GM13976 (cell line): ENCODE measurements at regions not wholly inside any gene's neighbourhood (a gene's known extent, or its start where the extent isn't known, plus 50 kb on each side); places are given as distances from the start of the nearest gene placed in this dataset.

Source experiments
- DNase-seq: peaks from one replicate; pipeline ENCODE4 v3.0.0; 2012; ENCODE audit warnings: low spot score
- in situ Hi-C: fragments of 300-500 bp; cut with MboI; formaldehyde crosslinking; loops from one replicate; pipeline ENCODE4 v1.12.0; 2022; ENCODE audit warnings: low sequenced_read_pairs, mixed read lengths, inconsistent platforms; ENCODE audit not compliant: unreplicated experiment
- TF ChIP-seq, protein P1 (sequence below): IDR thresholded peaks from 2 replicates; pipeline ENCODE4 v1.5.1; 2012; ENCODE audit warnings: borderline replicate concordance, mild to moderate bottlenecking; ENCODE audit not compliant: insufficient read depth; ENCODE audit errors: extremely low read depth, missing control alignments, control extremely low read depth

DNA sequence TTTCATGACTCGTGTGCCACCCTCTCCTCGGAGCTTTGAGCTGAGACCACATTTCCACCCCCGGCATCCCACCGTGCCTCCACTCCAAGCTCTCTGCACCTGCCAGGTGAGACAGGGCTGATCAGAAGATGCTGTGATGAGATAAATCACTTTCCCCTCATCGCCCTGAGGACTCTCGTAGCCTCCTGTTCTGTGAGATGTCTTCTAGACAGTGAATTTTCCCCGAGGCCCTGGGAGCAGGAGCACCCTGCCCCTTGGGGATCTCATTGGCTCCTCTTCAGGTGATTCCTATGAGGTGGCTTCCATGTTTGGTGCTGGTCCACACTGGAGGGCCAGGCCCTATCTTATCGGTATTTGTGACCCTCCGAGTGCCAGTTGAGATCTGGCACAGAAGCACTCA, 154.0 kb upstream of the TSHZ3 start:
- no peak for DNase-seq
- TF ChIP-seq, protein P1, sequence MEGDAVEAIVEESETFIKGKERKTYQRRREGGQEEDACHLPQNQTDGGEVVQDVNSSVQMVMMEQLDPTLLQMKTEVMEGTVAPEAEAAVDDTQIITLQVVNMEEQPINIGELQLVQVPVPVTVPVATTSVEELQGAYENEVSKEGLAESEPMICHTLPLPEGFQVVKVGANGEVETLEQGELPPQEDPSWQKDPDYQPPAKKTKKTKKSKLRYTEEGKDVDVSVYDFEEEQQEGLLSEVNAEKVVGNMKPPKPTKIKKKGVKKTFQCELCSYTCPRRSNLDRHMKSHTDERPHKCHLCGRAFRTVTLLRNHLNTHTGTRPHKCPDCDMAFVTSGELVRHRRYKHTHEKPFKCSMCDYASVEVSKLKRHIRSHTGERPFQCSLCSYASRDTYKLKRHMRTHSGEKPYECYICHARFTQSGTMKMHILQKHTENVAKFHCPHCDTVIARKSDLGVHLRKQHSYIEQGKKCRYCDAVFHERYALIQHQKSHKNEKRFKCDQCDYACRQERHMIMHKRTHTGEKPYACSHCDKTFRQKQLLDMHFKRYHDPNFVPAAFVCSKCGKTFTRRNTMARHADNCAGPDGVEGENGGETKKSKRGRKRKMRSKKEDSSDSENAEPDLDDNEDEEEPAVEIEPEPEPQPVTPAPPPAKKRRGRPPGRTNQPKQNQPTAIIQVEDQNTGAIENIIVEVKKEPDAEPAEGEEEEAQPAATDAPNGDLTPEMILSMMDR: no peak
- in situ Hi-C loops: no loop called here

DNA sequence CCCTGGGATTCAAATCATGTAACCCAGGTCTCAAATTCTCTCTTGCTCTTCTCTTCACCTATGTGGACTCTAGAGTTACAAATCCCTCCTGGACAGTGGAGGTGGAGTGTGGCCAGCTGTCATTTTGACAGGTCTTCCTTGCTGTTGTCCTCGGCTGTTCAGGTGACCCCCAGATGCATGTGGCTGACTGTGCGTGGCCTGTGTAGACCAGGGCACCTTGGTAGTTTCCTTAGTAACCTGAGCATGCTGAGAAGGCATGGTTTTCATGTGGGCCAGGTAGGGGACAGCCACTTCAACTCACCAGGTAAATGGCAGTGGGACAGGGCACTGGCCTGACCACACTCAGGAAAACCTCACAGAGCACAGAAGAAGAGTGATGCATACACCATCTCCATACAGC, 155.0 kb upstream of the TSHZ3 start:
- in situ Hi-C loops: no loop called here
- TF ChIP-seq, protein P1: no peak
- DNase-seq: no peak

DNA sequence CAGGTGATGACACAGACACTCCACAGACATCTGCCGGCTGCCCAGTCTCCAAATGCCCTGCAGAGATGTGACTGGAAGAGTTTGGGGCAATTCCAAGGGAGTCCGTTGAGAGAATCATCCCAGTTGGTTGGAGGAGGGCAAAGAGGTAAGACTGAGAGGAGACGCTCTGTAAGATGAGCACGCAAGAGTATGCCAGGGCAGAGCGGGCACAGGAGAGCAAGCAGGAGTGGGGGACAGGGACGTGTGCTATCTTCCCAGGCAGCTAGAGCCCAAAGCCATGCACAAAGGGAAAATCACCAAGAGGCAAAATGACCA, 156.3 kb upstream of the TSHZ3 start:
- TF ChIP-seq, protein P1: no peak
- in situ Hi-C loops: no loop called here

DNA sequence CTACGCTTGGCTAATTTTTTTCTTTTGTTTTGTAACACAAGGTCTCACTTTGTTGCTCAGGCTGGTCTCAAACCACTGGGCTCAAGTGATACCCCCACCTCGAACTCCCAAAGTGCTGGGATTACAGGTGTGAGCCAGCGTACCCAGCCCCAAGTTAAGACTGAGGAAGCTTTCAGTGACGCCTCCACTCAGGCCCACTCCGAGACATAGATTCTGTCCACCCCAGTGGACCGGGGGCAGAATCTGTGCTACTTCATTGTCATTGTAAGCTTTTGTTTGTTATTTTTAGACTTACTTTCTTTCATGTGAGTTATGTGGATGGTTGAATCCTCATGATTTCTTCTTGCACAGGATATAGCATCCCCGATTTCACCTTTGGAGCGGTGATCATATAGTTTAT, 156.9 kb upstream of the TSHZ3 start:
- TF ChIP-seq, protein P1: no peak
- DNase-seq: no peak
- in situ Hi-C loops: no loop called here

More for the DNA sequence above, 156.3 kb upstream of the TSHZ3 start:
- DNase-seq: no peak

DNA sequence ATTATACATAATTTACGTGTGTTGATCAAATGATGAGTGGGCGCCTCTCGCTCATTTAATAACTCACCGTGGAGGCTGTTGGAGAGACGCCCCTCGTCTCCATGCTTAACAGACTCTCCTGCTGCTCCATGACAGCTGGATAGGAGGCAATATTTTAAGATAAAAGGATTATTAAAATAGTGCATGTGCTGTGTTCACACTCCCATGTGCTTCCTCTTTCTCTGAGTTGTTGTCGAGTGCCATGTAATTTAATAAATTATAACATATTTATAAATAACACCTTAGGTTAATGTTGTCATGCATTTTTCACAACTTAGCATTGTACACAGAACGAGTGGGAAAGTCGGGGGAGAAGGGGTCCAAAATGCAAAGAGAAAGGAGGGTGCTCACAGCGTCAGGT, 161.4 kb upstream of the TSHZ3 start:
- in situ Hi-C loops: no loop called here
- DNase-seq: no peak
- TF ChIP-seq, protein P1: no peak

DNA sequence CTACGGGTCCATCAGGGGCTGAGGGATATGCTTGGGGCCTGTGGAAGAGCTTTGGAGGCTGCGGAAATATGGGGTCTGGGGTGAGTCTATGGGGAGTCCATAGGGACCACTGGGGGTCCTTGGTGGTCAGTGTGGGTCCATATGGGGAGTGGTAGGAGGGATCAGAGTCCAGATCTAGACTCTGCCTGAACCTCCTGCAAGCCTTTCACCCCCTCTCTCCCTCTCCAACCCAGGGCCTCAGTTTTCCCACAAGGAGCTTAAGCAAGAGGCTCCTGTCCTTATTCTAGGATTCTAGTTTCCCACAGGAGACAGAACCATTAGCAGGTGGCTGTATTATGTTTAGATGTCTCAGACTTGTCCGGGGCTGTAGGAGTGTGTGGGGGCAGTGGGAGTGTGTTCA, 161.9 kb upstream of the TSHZ3 start:
- TF ChIP-seq, protein P1: no peak

DNA sequence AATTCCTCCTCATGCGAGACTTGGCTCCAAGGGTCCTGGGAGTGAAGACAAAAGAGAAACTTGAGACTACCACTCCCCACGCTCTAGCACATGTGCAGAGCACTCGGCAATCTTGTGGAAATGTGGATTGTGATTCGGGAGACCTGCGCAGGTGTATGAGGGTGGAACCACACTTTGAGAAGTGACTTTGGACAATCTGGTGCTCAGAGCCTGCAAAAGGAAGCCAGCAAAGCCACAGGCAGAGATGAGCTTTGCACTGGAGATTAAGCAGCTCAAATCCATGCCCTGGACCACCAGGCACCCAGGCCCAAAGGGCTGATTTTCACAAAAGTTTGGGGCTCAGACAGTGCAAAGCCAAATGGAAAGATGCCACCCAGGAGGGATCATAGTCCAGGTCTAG, 162.5 kb upstream of the TSHZ3 start:
- TF ChIP-seq, protein P1: no peak
- no peak for DNase-seq
- in situ Hi-C loops: no loop called here

More for the DNA sequence above, 161.9 kb upstream of the TSHZ3 start:
- DNase-seq: no peak
- in situ Hi-C loops: no loop called here
